Parathyroid adenoma (tissue), 2 donors: ENCODE measurements at regions not wholly inside any gene's neighbourhood (a gene's known extent, or its start where the extent isn't known, plus 50 kb on each side); places are given as distances from the start of the nearest gene placed in this dataset.

Experiments
- H2AFZ ChIP-seq: fragments of 300-600 bp; sonication (generic); one replicate; pipeline ENCODE4 v1.7.0; 2017; ENCODE audit warnings: antibody characterized with exemption, mild to moderate bottlenecking
- H3K27ac ChIP-seq: fragments of 300-600 bp; sonication (generic); one replicate; pipeline ENCODE4 v1.7.0; 2017
- H3K27me3 ChIP-seq: fragments of 300-600 bp; sonication (generic); one replicate; pipeline ENCODE4 v1.7.0; 2017; ENCODE audit warnings: low read length; ENCODE audit not compliant: control insufficient read depth, insufficient read depth
- H3K36me3 ChIP-seq: fragments of 300-600 bp; sonication (generic); one replicate; pipeline ENCODE4 v1.7.0; 2017; ENCODE audit warnings: low read length; ENCODE audit not compliant: control insufficient read depth, insufficient read depth
- H3K4me1 ChIP-seq: fragments of 300-600 bp; sonication (generic); one replicate; pipeline ENCODE4 v1.7.0; 2017; ENCODE audit warnings: control low read depth
- H3K4me2 ChIP-seq: fragments of 300-600 bp; sonication (generic); one replicate; pipeline ENCODE4 v1.7.0; 2017; ENCODE audit warnings: low read length
- H3K4me3 ChIP-seq: fragments of 300-600 bp; sonication (generic); one replicate; pipeline ENCODE4 v1.7.0; 2017; ENCODE audit warnings: low read depth, low read length
- H3K79me2 ChIP-seq: fragments of 300-600 bp; sonication (generic); one replicate; pipeline ENCODE4 v1.7.0; 2017; ENCODE audit warnings: control low read depth
- H3K9ac ChIP-seq: fragments of 300-600 bp; sonication (generic); one replicate; pipeline ENCODE4 v1.7.0; 2017; ENCODE audit warnings: mild to moderate bottlenecking
- H3K9me3 ChIP-seq: fragments of 300-600 bp; sonication (generic); one replicate; pipeline ENCODE4 v1.7.0; 2017; ENCODE audit warnings: low read length; ENCODE audit not compliant: control insufficient read depth
- CTCF ChIP-seq: fragments of 300-600 bp; sonication (generic); IDR thresholded peaks from one replicate; pipeline ENCODE4 v1.7.0; 2017; ENCODE audit warnings: antibody characterized with exemption, mild to moderate bottlenecking
- donor health status: primary hyperparathyroidism.

- H3K36me3 ChIP-seq: no peaks in the 10 kb centered on the region
- no peak overlapping the region for H3K27ac ChIP-seq
- H3K27me3 ChIP-seq: no peaks in the 10 kb centered on the region
- TF ChIP-seq CTCF: no peak
- no peak overlapping the region for H3K4me3 ChIP-seq
- no peak overlapping the region for H3K9ac ChIP-seq
- H3K4me2 ChIP-seq: no peak overlapping the region
- H3K79me2 ChIP-seq: no peaks in the 10 kb centered on the region
- H3K4me1 ChIP-seq: no peaks in the 10 kb centered on the region
- no peaks in the 10 kb centered on the region for H3K9me3 ChIP-seq
- H2AFZ ChIP-seq: no peak overlapping the region
Observed at GRCh38 chr22:48151641-48152040, 1389.2 kb downstream of the TBC1D22A start.

- H3K36me3 ChIP-seq: no peaks in the 10 kb centered on the region
- no peak overlapping the region for H2AFZ ChIP-seq
- no peaks in the 10 kb centered on the region for H3K27me3 ChIP-seq
- TF ChIP-seq CTCF: no peak
- no peak overlapping the region for H3K27ac ChIP-seq
- no peaks in the 10 kb centered on the region for H3K4me1 ChIP-seq
- H3K4me2 ChIP-seq: no peak overlapping the region
- no peaks in the 10 kb centered on the region for H3K79me2 ChIP-seq
- H3K9ac ChIP-seq: no peak overlapping the region
- H3K4me3 ChIP-seq: no peak overlapping the region
- no peaks in the 10 kb centered on the region for H3K9me3 ChIP-seq
Observed at GRCh38 chr22:48147831-48148230, 1385.4 kb downstream of the TBC1D22A start.

- Histone ChIP-seq H3K9me3 (no peaks in the 10 kb centered on the region), H3K4me2 (no peak overlapping the region), H3K4me1 (no peaks in the 10 kb centered on the region), H3K27ac (no peak overlapping the region), H3K4me3 (no peak overlapping the region), H3K36me3 (no peaks in the 10 kb centered on the region), H3K9ac (no peak overlapping the region), H2AFZ (no peak overlapping the region), H3K27me3 (no peaks in the 10 kb centered on the region), H3K79me2 (no peaks in the 10 kb centered on the region)
- TF ChIP-seq CTCF: no peak
Observed at GRCh38 chr22:48147404-48147803, 1385.0 kb downstream of the TBC1D22A start.

GRCh38 chr22:48146426-48146825, 1384.0 kb downstream of the TBC1D22A start:
- H3K27ac ChIP-seq: no peak overlapping the region
- H3K9me3 ChIP-seq: no peaks in the 10 kb centered on the region
- no peak overlapping the region for H3K9ac ChIP-seq
- TF ChIP-seq CTCF: no peak
- no peaks in the 10 kb centered on the region for H3K79me2 ChIP-seq
- no peaks in the 10 kb centered on the region for H3K36me3 ChIP-seq
- no peak overlapping the region for H2AFZ ChIP-seq
- no peaks in the 10 kb centered on the region for H3K4me1 ChIP-seq
- H3K4me3 ChIP-seq: no peak overlapping the region
- H3K27me3 ChIP-seq: no peaks in the 10 kb centered on the region
- no peak overlapping the region for H3K4me2 ChIP-seq

GRCh38 chr22:48145738-48146137, 1383.3 kb downstream of the TBC1D22A start:
- Histone ChIP-seq H3K9ac (no peak overlapping the region), H3K79me2 (no peaks in the 10 kb centered on the region), H3K4me1 (no peaks in the 10 kb centered on the region), H3K4me3 (no peak overlapping the region), H3K9me3 (no peaks in the 10 kb centered on the region), H3K36me3 (no peaks in the 10 kb centered on the region), H3K4me2 (no peak overlapping the region), H2AFZ (no peak overlapping the region), H3K27ac (no peak overlapping the region), H3K27me3 (no peaks in the 10 kb centered on the region)
- TF ChIP-seq CTCF: no peak
